AG04450 (cell line): ENCODE measurements at regions not wholly inside any gene's neighbourhood (a gene's known extent, or its start where the extent isn't known, plus 50 kb on each side); places are given as distances from the start of the nearest gene placed in this dataset.

Source experiments
- CTCF ChIA-PET: fragments of 300-600, 350-600 bp; formaldehyde crosslinking; extraction: SDS; loops from one replicate; lab custom pipeline; 2022; ENCODE audit warnings: antibody characterized with exemption, inconsistent platforms; lab: Charles Lee
- POLR2A ChIA-PET: fragments of 350-600 bp; formaldehyde crosslinking; extraction: SDS; loops from one replicate; lab custom pipeline; 2021; ENCODE audit warnings: antibody characterized with exemption, inconsistent platforms; lab: Yijun Ruan, JAX
- DNase-seq: peaks from one replicate; pipeline ENCODE4 v3.0.0-alpha.2; 2011; ENCODE audit warnings: low read depth, low spot score
- H3K27ac ChIP-seq: one replicate; pipeline ENCODE4 v1.5.1; 2012; ENCODE audit warnings: low read depth, low read length, control low read depth
- H3K27me3 ChIP-seq: one replicate; pipeline ENCODE4 v1.6.0; 2012; ENCODE audit warnings: low read length; ENCODE audit not compliant: control insufficient read depth, insufficient read depth
- H3K4me3 ChIP-seq: 2 replicates; pipeline ENCODE4 v1.5.1; 2011; ENCODE audit warnings: mild to moderate bottlenecking, low read depth, low read length, control low read depth
- H3K9me3 ChIP-seq: 2 replicates; pipeline ENCODE4 v1.5.1; 2012; ENCODE audit warnings: low read length; ENCODE audit not compliant: control insufficient read depth, insufficient read depth
- TF ChIP-seq, protein P1 (sequence below): IDR thresholded peaks from 2 replicates; pipeline ENCODE4 v1.5.1; 2011; ENCODE audit warnings: low read depth, low read length, control low read depth, inconsistent platforms

GRCh38 chr2:12856934-12857601 is 140.3 kb downstream of the TRIB2 start:
- TF ChIP-seq, protein P1, sequence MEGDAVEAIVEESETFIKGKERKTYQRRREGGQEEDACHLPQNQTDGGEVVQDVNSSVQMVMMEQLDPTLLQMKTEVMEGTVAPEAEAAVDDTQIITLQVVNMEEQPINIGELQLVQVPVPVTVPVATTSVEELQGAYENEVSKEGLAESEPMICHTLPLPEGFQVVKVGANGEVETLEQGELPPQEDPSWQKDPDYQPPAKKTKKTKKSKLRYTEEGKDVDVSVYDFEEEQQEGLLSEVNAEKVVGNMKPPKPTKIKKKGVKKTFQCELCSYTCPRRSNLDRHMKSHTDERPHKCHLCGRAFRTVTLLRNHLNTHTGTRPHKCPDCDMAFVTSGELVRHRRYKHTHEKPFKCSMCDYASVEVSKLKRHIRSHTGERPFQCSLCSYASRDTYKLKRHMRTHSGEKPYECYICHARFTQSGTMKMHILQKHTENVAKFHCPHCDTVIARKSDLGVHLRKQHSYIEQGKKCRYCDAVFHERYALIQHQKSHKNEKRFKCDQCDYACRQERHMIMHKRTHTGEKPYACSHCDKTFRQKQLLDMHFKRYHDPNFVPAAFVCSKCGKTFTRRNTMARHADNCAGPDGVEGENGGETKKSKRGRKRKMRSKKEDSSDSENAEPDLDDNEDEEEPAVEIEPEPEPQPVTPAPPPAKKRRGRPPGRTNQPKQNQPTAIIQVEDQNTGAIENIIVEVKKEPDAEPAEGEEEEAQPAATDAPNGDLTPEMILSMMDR: no peak
- POLR2A ChIA-PET: interaction anchor here (1.4 kb wide), 1 partner anchor 11 kb away, joined by 7 read pairs; no protein-coding TSS in a partner anchor

GRCh38 chr2:12857891-12858290 is 141.2 kb downstream of the TRIB2 start:
- Histone ChIP-seq H3K4me3 (no peak overlapping the region), H3K27ac (peak overlapping the region; percentile 31), H3K27me3 (no peaks in the 10 kb centered on the region), H3K9me3 (peaks cover 8% of the 10 kb centered on the region)
- POLR2A ChIA-PET: no interaction called here
- TF ChIP-seq, protein P1: no peak
- no peak for DNase-seq
- CTCF ChIA-PET: no interaction called here

More at GRCh38 chr2:12856934-12857601, 140.3 kb downstream of the TRIB2 start:
- Histone ChIP-seq H3K27ac (peak overlapping the region; percentile 75), H3K4me3 (no peak overlapping the region), H3K9me3 (peaks cover 8% of the 10 kb centered on the region), H3K27me3 (no peaks in the 10 kb centered on the region)
- CTCF ChIA-PET: no interaction called here
- DNase-seq: peak; percentile 45

DNA sequence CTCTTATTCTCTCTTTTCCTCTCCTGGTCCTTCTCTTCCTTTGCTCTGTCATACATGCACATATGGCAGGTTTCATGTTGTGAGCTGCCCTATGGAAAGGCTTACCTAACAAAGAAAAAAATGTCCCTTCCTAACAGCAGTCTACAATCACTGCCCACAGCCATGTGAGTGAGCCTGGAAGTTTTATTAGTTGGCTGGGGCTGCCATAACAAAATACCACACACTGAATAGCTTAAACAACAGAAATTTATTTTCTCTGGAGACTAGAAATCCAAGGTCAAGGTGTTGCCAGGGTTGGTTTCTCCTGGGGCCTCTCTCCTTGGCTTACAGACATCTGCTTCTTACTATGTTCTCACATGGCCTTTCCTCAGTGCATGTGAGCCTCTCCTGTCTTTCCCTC is 142.1 kb downstream of the TRIB2 start:
- CTCF ChIA-PET: no interaction called here
- no peak for DNase-seq
- H3K4me3 ChIP-seq: no peak overlapping the region
- no peak overlapping the region for H3K27ac ChIP-seq
- POLR2A ChIA-PET: no interaction called here
- no peaks in the 10 kb centered on the region for H3K27me3 ChIP-seq
- peaks cover 12% of the 10 kb centered on the region for H3K9me3 ChIP-seq
- TF ChIP-seq, protein P1: no peak

DNA sequence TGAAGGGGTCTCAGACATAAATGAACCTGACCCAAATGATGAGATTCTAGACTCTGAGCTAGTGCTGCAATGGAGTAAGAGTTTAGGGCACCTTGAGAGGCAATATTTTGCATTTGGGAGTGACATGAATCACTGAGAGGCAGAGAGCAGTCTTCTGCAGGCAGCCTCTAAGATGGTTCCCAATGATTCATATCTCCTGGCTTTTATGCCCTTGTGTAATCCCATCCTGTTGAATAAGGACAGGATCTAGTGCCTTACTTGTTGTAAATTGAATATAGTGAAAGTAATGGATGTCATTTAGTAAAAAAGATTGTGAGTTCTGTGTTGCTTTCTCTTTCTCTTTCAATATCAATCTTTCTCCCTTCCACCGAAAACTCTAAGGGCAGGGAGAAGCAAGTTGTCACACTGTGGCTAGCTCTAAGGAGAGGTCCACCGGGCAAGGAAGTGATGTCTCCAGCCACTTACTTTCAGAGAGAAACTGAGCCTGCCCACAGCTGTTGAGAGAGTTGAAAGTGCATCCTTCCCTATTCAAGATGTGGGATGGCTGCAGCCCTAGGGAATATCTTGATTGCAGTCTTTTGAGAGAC is 144.7 kb downstream of the TRIB2 start:
- ChIA-PET POLR2A (no interaction called here), CTCF (interaction anchor here (0.7 kb wide), 1 partner anchor 66 kb away, joined by 3 read pairs; no protein-coding TSS in a partner anchor)

More for the DNA sequence above, 144.7 kb downstream of the TRIB2 start:
- Histone ChIP-seq H3K27ac (no peak overlapping the region), H3K9me3 (peaks cover 7% of the 10 kb centered on the region; the same call in 1 of the 2 replicates), H3K27me3 (no peaks in the 10 kb centered on the region), H3K4me3 (no peak overlapping the region)
- TF ChIP-seq, protein P1: no peak
- DNase-seq: no peak
